ENCODE measurements at regions not wholly inside any gene's neighbourhood (a gene's known extent, or its start where the extent isn't known, plus 50 kb on each side); places are given as distances from the start of the nearest gene placed in this dataset.

GRCh38 chr3:127488141-127488672 lies 102.3 kb downstream of the TPRA1 start:
- no peak for DNase-seq
- peaks cover 5% of the 10 kb centered on the region for H3K36me3 Mint-ChIP-seq (ENCODE audit: insufficient read depth, unreplicated experiment)
- Histone ChIP-seq H3K36me3 (ENCODE audit: control insufficient read depth, insufficient read depth, low read length) (no peaks in the 10 kb centered on the region), H3K9me3 (no peaks in the 10 kb centered on the region), H3K27me3 (replicated peaks; ENCODE audit: control insufficient read depth, insufficient read depth, low read length) (no peaks in the 10 kb centered on the region), H3K4me1 (no peaks in the 10 kb centered on the region), H3K4me3 (ENCODE audit: low read depth, low read length) (no peak overlapping the region)
- H3K27me3 Mint-ChIP-seq (ENCODE audit: insufficient read depth, unreplicated experiment) = peaks cover 17% of the 10 kb centered on the region
- ChIA-PET POLR2A (no interaction called here), CTCF (no interaction called here)
- TF ChIP-seq CTCF (IDR thresholded peaks at IDR 0.05; ENCODE audit: insufficient read depth in 1 of 2, low read depth in 1 of 2, low read length in 1 of 2, severe bottlenecking in 1 of 2, unreplicated experiment in 1 of 2) = no peak
- intact Hi-C loops (cut with micrococcal nuclease; ENCODE audit: unreplicated experiment) = no loop called here
- no peak overlapping the region for H3K27ac Mint-ChIP-seq (ENCODE audit: unreplicated experiment)
- H3K9me3 Mint-ChIP-seq (ENCODE audit: unreplicated experiment) = no peaks in the 10 kb centered on the region
- no peak overlapping the region for H3K4me3 Mint-ChIP-seq (ENCODE audit: unreplicated experiment)
- no peaks in the 10 kb centered on the region for H3K4me1 Mint-ChIP-seq (ENCODE audit: low read depth, unreplicated experiment)
- BruUV-seq (replicated peaks) = no TSS peak

GRCh38 chr3:127487196-127487595 lies 103.3 kb downstream of the TPRA1 start:
- ChIA-PET POLR2A (no interaction called here), CTCF (no interaction called here)
- H3K36me3 Mint-ChIP-seq (ENCODE audit: insufficient read depth, unreplicated experiment) = peaks cover 5% of the 10 kb centered on the region
- intact Hi-C loops (cut with micrococcal nuclease; ENCODE audit: unreplicated experiment) = no loop called here
- Histone ChIP-seq H3K4me3 (ENCODE audit: low read depth, low read length) (no peak overlapping the region), H3K27me3 (replicated peaks; ENCODE audit: control insufficient read depth, insufficient read depth, low read length) (no peaks in the 10 kb centered on the region), H3K36me3 (ENCODE audit: control insufficient read depth, insufficient read depth, low read length) (no peaks in the 10 kb centered on the region), H3K4me1 (no peaks in the 10 kb centered on the region), H3K9me3 (no peaks in the 10 kb centered on the region)
- no peaks in the 10 kb centered on the region for H3K9me3 Mint-ChIP-seq (ENCODE audit: unreplicated experiment)
- TF ChIP-seq CTCF (IDR thresholded peaks at IDR 0.05; ENCODE audit: insufficient read depth in 1 of 2, low read depth in 1 of 2, low read length in 1 of 2, severe bottlenecking in 1 of 2, unreplicated experiment in 1 of 2) = no peak
- BruUV-seq (replicated peaks) = no TSS peak
- no peak for DNase-seq
- H3K27me3 Mint-ChIP-seq (ENCODE audit: insufficient read depth, unreplicated experiment) = peaks cover 24% of the 10 kb centered on the region
- H3K27ac Mint-ChIP-seq (ENCODE audit: unreplicated experiment) = no peak overlapping the region
- H3K4me1 Mint-ChIP-seq (ENCODE audit: low read depth, unreplicated experiment) = no peaks in the 10 kb centered on the region
- H3K4me3 Mint-ChIP-seq (ENCODE audit: unreplicated experiment) = no peak overlapping the region

GRCh38 chr3:127486321-127486944 lies 104.1 kb downstream of the TPRA1 start:
- no peak overlapping the region for H3K4me3 ChIP-seq (ENCODE audit: low read depth, low read length)
- no peaks in the 10 kb centered on the region for H3K9me3 ChIP-seq
- no peaks in the 10 kb centered on the region for H3K9me3 Mint-ChIP-seq (ENCODE audit: unreplicated experiment)
- peaks cover 24% of the 10 kb centered on the region for H3K27me3 Mint-ChIP-seq (ENCODE audit: insufficient read depth, unreplicated experiment)
- H3K27me3 ChIP-seq (replicated peaks; ENCODE audit: control insufficient read depth, insufficient read depth, low read length) = no peaks in the 10 kb centered on the region
- H3K36me3 ChIP-seq (ENCODE audit: control insufficient read depth, insufficient read depth, low read length) = no peaks in the 10 kb centered on the region
- no peak overlapping the region for H3K27ac Mint-ChIP-seq (ENCODE audit: unreplicated experiment)
- POLR2A ChIA-PET = no interaction called here
- CTCF ChIA-PET = no interaction called here
- H3K4me1 Mint-ChIP-seq (ENCODE audit: low read depth, unreplicated experiment) = no peaks in the 10 kb centered on the region
- no peak overlapping the region for H3K4me3 Mint-ChIP-seq (ENCODE audit: unreplicated experiment)
- no peak for TF ChIP-seq CTCF (IDR thresholded peaks at IDR 0.05; ENCODE audit: insufficient read depth in 1 of 2, low read depth in 1 of 2, low read length in 1 of 2, severe bottlenecking in 1 of 2, unreplicated experiment in 1 of 2)
- intact Hi-C loops (cut with micrococcal nuclease; ENCODE audit: unreplicated experiment) = no loop called here
- H3K36me3 Mint-ChIP-seq (ENCODE audit: insufficient read depth, unreplicated experiment) = peaks cover 5% of the 10 kb centered on the region
- DNase-seq = no peak
- H3K4me1 ChIP-seq = no peaks in the 10 kb centered on the region
- no TSS peak for BruUV-seq (replicated peaks)

All from Caco-2 (cell line).